ENCODE measurements at regions not wholly inside any gene's neighbourhood (a gene's known extent, or its start where the extent isn't known, plus 50 kb on each side); places are given as distances from the start of the nearest gene placed in this dataset.

DNA sequence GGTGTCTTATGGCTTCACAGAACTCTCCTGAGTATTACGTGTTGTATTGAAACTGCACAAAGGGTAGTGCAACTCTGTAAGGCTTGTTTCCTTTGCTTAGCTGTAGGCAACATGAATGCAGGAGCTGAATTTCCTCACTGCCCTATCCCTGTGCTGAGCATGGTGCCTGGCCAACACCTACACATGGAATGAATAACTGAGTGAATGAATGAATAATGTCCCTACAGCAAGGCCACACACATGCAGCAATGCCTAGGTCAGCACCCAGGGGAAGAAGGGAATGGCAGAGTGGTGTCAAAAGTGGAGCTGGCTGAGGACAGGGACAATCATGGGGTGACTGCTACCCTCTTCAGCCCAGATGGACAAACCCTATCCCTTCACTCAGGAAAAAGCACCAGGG, 655.9 kb downstream of the PTPRU start:
- Histone ChIP-seq H3K4me1 (ENCODE audit: control insufficient read depth, insufficient read depth, low read length) (no peaks in the 10 kb centered on the region), H3K4me3 (ENCODE audit: low read length) (no peak overlapping the region), H3K9ac (ENCODE audit: extremely low read depth, low read length, poor library complexity, severe bottlenecking) (no peak overlapping the region), H3K36me3 (ENCODE audit: control insufficient read depth, insufficient read depth, low read length) (no peaks in the 10 kb centered on the region), H3K27ac (ENCODE audit: low read depth, low read length) (no peak overlapping the region), H3K9me3 (ENCODE audit: control insufficient read depth, low read length) (no peaks in the 10 kb centered on the region), H3K27me3 (ENCODE audit: control insufficient read depth, insufficient read depth, low read length, poor library complexity, severe bottlenecking) (peaks cover 10% of the 10 kb centered on the region)
- no peak overlapping the region for H3K4me3 Mint-ChIP-seq
- TF ChIP-seq, protein P1, sequence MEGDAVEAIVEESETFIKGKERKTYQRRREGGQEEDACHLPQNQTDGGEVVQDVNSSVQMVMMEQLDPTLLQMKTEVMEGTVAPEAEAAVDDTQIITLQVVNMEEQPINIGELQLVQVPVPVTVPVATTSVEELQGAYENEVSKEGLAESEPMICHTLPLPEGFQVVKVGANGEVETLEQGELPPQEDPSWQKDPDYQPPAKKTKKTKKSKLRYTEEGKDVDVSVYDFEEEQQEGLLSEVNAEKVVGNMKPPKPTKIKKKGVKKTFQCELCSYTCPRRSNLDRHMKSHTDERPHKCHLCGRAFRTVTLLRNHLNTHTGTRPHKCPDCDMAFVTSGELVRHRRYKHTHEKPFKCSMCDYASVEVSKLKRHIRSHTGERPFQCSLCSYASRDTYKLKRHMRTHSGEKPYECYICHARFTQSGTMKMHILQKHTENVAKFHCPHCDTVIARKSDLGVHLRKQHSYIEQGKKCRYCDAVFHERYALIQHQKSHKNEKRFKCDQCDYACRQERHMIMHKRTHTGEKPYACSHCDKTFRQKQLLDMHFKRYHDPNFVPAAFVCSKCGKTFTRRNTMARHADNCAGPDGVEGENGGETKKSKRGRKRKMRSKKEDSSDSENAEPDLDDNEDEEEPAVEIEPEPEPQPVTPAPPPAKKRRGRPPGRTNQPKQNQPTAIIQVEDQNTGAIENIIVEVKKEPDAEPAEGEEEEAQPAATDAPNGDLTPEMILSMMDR (conservative IDR thresholded peaks at IDR 0.05), result no peak
- H3K4me1 Mint-ChIP-seq, result no peaks in the 10 kb centered on the region
- H3K36me3 Mint-ChIP-seq (ENCODE audit: low read depth), result no peaks in the 10 kb centered on the region
- no peak overlapping the region for H3K27ac Mint-ChIP-seq
- no peaks in the 10 kb centered on the region for H3K9me3 Mint-ChIP-seq
- no peak for DNase-seq
- WGBS, 2 experiments (ENCODE audit: insufficient coverage in 1 of 2, insufficient read length in 1 of 2), result 77 to 100% methylated on average over 1 of the region's 1 CpG
- peaks cover 3% of the 10 kb centered on the region for H3K27me3 Mint-ChIP-seq (ENCODE audit: insufficient read depth)

DNA sequence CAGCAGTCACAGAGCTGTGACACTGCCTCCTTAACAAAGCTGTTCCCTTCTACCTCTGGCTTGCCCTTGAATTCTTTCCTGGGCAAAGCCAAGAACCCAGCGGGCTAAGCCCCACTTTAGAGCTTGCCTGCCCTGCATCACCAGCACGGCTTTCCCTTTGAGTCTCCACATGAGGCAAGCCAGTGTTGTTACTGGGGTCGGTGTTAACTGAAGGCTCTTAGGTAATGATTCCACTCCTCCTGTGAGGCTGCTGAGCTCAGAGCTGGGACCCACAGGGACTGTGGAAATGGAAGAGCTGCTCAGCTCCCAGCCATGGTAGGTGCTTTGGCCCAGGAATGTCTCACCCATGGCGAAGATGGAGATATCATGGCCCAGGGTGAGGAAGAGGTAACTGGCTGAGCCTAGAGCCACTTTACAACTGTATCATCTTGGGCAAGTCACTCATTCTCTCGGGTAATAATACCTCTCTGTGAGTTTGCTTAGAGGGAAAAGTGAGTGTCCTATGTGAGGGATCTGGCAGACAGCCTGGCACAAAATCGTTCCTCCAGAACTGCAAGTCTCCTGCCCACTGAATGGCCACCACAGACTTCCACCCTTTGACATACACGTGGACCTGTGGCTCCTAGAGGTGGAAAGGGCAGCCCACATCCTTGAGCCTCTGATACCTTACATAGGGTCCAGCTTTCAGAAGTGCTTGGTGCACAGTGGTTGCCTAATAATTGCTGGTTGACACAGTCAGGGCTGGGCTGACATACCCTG, 654.1 kb downstream of the PTPRU start:
- Mint-ChIP-seq H3K36me3 (ENCODE audit: low read depth) (no peaks in the 10 kb centered on the region), H3K27me3 (ENCODE audit: insufficient read depth) (peaks cover 3% of the 10 kb centered on the region), H3K4me3 (no peak overlapping the region), H3K4me1 (no peaks in the 10 kb centered on the region), H3K9me3 (no peaks in the 10 kb centered on the region), H3K27ac (no peak overlapping the region)
- Histone ChIP-seq H3K36me3 (ENCODE audit: control insufficient read depth, insufficient read depth, low read length) (no peaks in the 10 kb centered on the region), H3K4me3 (ENCODE audit: low read length) (no peak overlapping the region), H3K4me1 (ENCODE audit: control insufficient read depth, insufficient read depth, low read length) (no peaks in the 10 kb centered on the region), H3K27me3 (ENCODE audit: control insufficient read depth, insufficient read depth, low read length, poor library complexity, severe bottlenecking) (peaks cover 10% of the 10 kb centered on the region), H3K27ac (ENCODE audit: low read depth, low read length) (no peak overlapping the region), H3K9me3 (ENCODE audit: control insufficient read depth, low read length) (no peaks in the 10 kb centered on the region), H3K9ac (ENCODE audit: extremely low read depth, low read length, poor library complexity, severe bottlenecking) (no peak overlapping the region)
- WGBS, 2 experiments (ENCODE audit: insufficient coverage in 1 of 2, insufficient read length in 1 of 2), result 78 to 90% methylated on average over 5 to 7 of the region's 7 CpGs
- no peak for DNase-seq
- TF ChIP-seq, protein P1 (conservative IDR thresholded peaks at IDR 0.05), result no peak

DNA sequence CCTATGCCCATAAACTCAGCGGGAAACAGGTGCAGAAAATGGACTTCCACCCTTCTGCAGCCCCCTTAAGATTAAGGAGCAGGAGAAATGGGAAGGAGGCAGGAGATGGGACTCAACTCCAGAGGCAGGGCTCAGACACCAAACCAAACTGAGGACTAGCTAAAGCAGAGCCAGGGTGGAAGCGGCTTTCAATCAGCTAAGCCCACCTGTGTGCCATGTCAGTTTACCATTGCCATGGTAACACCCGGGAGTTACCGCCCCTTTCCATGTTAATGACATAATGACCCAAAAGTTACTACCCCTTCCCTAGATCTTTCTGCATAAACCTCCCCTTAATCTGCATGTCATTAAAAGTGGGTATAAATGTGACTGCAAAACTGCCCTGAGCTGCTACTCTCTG, 653.5 kb downstream of the PTPRU start:
- Mint-ChIP-seq H3K27me3 (ENCODE audit: insufficient read depth) (peaks cover 3% of the 10 kb centered on the region), H3K4me1 (no peaks in the 10 kb centered on the region)
- DNase-seq, result peak; percentile 65

More for the DNA sequence above, 653.5 kb downstream of the PTPRU start:
- Mint-ChIP-seq H3K27ac (no peak overlapping the region), H3K4me3 (no peak overlapping the region), H3K36me3 (ENCODE audit: low read depth) (no peaks in the 10 kb centered on the region), H3K9me3 (no peaks in the 10 kb centered on the region)
- no peaks in the 10 kb centered on the region for H3K36me3 ChIP-seq (ENCODE audit: control insufficient read depth, insufficient read depth, low read length)
- H3K4me1 ChIP-seq (ENCODE audit: control insufficient read depth, insufficient read depth, low read length), result no peaks in the 10 kb centered on the region
- H3K9me3 ChIP-seq (ENCODE audit: control insufficient read depth, low read length), result no peaks in the 10 kb centered on the region
- H3K27me3 ChIP-seq (ENCODE audit: control insufficient read depth, insufficient read depth, low read length, poor library complexity, severe bottlenecking), result peaks cover 10% of the 10 kb centered on the region
- H3K9ac ChIP-seq (ENCODE audit: extremely low read depth, low read length, poor library complexity, severe bottlenecking), result no peak overlapping the region
- TF ChIP-seq, protein P1 (conservative IDR thresholded peaks at IDR 0.05), result no peak
- no peak overlapping the region for H3K4me3 ChIP-seq (ENCODE audit: low read length)
- H3K27ac ChIP-seq (ENCODE audit: low read depth, low read length), result no peak overlapping the region
- WGBS, 2 experiments (ENCODE audit: insufficient coverage in 1 of 2, insufficient read length in 1 of 2), result 76 to 90% methylated on average over 3 to 4 of the region's 4 CpGs

Measured in endodermal cell (in vitro differentiated cells).